Stimulated activated CD8-positive, alpha-beta memory T cell treated with anti-CD3 and anti-CD28 coated beads, Interleukin-12 subunit alpha, Interleukin-12 subunit beta, amount 100 ng/mL, for 24 hours (primary cell): ENCODE measurements at regions not wholly inside any gene's neighbourhood (a gene's known extent, or its start where the extent isn't known, plus 50 kb on each side); places are given as distances from the start of the nearest gene placed in this dataset.
A peak's percentile ranks its signal among the peaks of the same experiment; 100 is the strongest.

Source experiments
- DNase-seq: peaks from one replicate; pipeline ENCODE4 v3.0.0-alpha.2; 2020; ENCODE audit errors: extremely low read depth

- DNase-seq, result no peak
Observed at GRCh38 chr4:17336986-17337385, 174.9 kb downstream of the QDPR start.

- peak; percentile 23 for DNase-seq
Observed at GRCh38 chr4:17336524-17336961, 175.3 kb downstream of the QDPR start.

GRCh38 chr4:17336069-17336468 lies 175.8 kb downstream of the QDPR start:
- no peak for DNase-seq

- DNase-seq, result no peak
Observed at GRCh38 chr4:17335371-17335770, 176.5 kb downstream of the QDPR start.

- DNase-seq, result no peak
Observed at GRCh38 chr4:17332478-17332877, 179.4 kb downstream of the QDPR start.

- no peak for DNase-seq
Observed at GRCh38 chr4:17329046-17329445, 182.8 kb downstream of the QDPR start.

GRCh38 chr4:17328141-17328815 lies 183.6 kb downstream of the QDPR start:
- DNase-seq, result no peak

- DNase-seq, result no peak
Observed at GRCh38 chr4:17327591-17327990, 184.3 kb downstream of the QDPR start.

GRCh38 chr4:17326756-17327155 lies 185.1 kb downstream of the QDPR start:
- DNase-seq, result no peak

- no peak for DNase-seq
Observed at GRCh38 chr4:17325098-17325497, 186.8 kb downstream of the QDPR start.

GRCh38 chr4:17324386-17324830 lies 187.5 kb downstream of the QDPR start:
- DNase-seq, result no peak

- no peak for DNase-seq
Observed at GRCh38 chr4:17323554-17324385, 188.1 kb downstream of the QDPR start.

GRCh38 chr4:17322514-17322913 lies 189.4 kb downstream of the QDPR start:
- DNase-seq, result no peak

GRCh38 chr4:17320046-17320445 lies 191.8 kb downstream of the QDPR start:
- DNase-seq, result no peak

- no peak for DNase-seq
Observed at GRCh38 chr4:17317526-17317925, 194.4 kb downstream of the QDPR start.

GRCh38 chr4:17316566-17316965 lies 195.3 kb downstream of the QDPR start:
- DNase-seq, result no peak

GRCh38 chr4:17315459-17315858 lies 196.4 kb downstream of the QDPR start:
- no peak for DNase-seq

- DNase-seq, result no peak
Observed at GRCh38 chr4:17313194-17313593, 198.7 kb downstream of the QDPR start.

GRCh38 chr4:17310269-17310652 lies 201.6 kb downstream of the QDPR start:
- DNase-seq, result no peak

GRCh38 chr4:17309567-17310268 lies 202.2 kb downstream of the QDPR start:
- no peak for DNase-seq

- DNase-seq, result no peak
Observed at GRCh38 chr4:17301869-17302268, 210.0 kb downstream of the QDPR start.

- no peak for DNase-seq
Observed at GRCh38 chr4:17301266-17301665, 210.6 kb downstream of the QDPR start.
